Fibroblast of lung (primary cell): ENCODE measurements at regions not wholly inside any gene's neighbourhood (a gene's known extent, or its start where the extent isn't known, plus 50 kb on each side); places are given as distances from the start of the nearest gene placed in this dataset.

Experiments
- DNase-seq, 2 donors: peaks; one replicate each; pipeline versions ENCODE4 v3.0.0 to v3.0.0-alpha.2; 2010; ENCODE audit warnings: low read depth in 2 of 2
- H2AFZ ChIP-seq: 2 replicates; pipeline ENCODE4 v1.5.1; 2012; ENCODE audit warnings: low read length, control low read depth, inconsistent platforms
- H3K27ac ChIP-seq: 2 replicates; pipeline ENCODE4 v1.5.1; 2011; ENCODE audit warnings: low read length, control low read depth; ENCODE audit not compliant: insufficient read depth
- H3K27me3 ChIP-seq: 2 replicates; pipeline ENCODE4 v1.5.1; 2011; ENCODE audit warnings: mild to moderate bottlenecking, low read length; ENCODE audit not compliant: control insufficient read depth, insufficient read depth
- H3K36me3 ChIP-seq: 2 replicates; pipeline ENCODE4 v1.5.1; 2011; ENCODE audit warnings: low read length; ENCODE audit not compliant: control insufficient read depth, insufficient read depth
- H3K4me1 ChIP-seq: 2 replicates; pipeline ENCODE4 v1.5.1; 2011; ENCODE audit warnings: low read length; ENCODE audit not compliant: control insufficient read depth, insufficient read depth; ENCODE audit errors: extremely low read depth
- H3K4me2 ChIP-seq: 2 replicates; pipeline ENCODE4 v1.5.1; 2011; ENCODE audit warnings: low read length, control low read depth; ENCODE audit not compliant: insufficient read depth; ENCODE audit errors: extremely low read depth
- H3K4me3 ChIP-seq, 4 experiments: fragments of 200-600 bp in 1 of 4; sonication (generic) in 1 of 4; replicated peaks in 1 of 4; 2 replicates each; pipeline ENCODE4 v1.5.1; 2011 to 2016; ENCODE audit warnings: low read length in 4 of 4, low read depth in 3 of 4, mild to moderate bottlenecking in 3 of 4, control low read depth in 2 of 4, inconsistent platforms in 1 of 4, mixed read lengths in 1 of 4; ENCODE audit not compliant: insufficient read depth in 1 of 4; ENCODE audit errors: control extremely low read depth in 1 of 4
- H3K79me2 ChIP-seq: 2 replicates; pipeline ENCODE4 v1.5.1; 2012; ENCODE audit warnings: mild to moderate bottlenecking, low read length, inconsistent platforms; ENCODE audit not compliant: control insufficient read depth, insufficient read depth
- H3K9ac ChIP-seq: 2 replicates; pipeline ENCODE4 v1.5.1; 2011; ENCODE audit warnings: mild to moderate bottlenecking, low read length, control low read depth; ENCODE audit not compliant: insufficient read depth
- H3K9me3 ChIP-seq: 2 replicates; pipeline ENCODE4 v1.5.1; 2012; ENCODE audit warnings: low read depth, low read length; ENCODE audit not compliant: control insufficient read depth, insufficient read depth
- H4K20me1 ChIP-seq: 2 replicates; pipeline ENCODE4 v1.5.1; 2011; ENCODE audit warnings: low read length; ENCODE audit not compliant: control insufficient read depth, insufficient read depth; ENCODE audit errors: extremely low read depth
- EZH2 ChIP-seq: IDR thresholded peaks from 2 replicates; pipeline ENCODE4 v1.5.1; 2012; ENCODE audit warnings: low read length, control low read depth, mild to moderate bottlenecking; ENCODE audit errors: missing control alignments
- TF ChIP-seq, protein P1 (sequence below), 2 donors: IDR thresholded peaks in 1 of 2; conservative IDR thresholded peaks in 1 of 2; 1 replicate in 1 of 2; 2 replicates in 1 of 2; pipeline ENCODE4 v1.5.1; 2011 to 2012; ENCODE audit warnings: low read length in 2 of 2, control low read depth in 1 of 2, inconsistent platforms in 1 of 2, low read depth in 1 of 2, mild to moderate bottlenecking in 1 of 2

GRCh38 chr10:64374346-64374745 lies 853.1 kb downstream of the REEP3 start:
- DNase-seq: no peak
- no peaks in the 10 kb centered on the region for H3K36me3 ChIP-seq
- no peak for TF ChIP-seq EZH2
- TF ChIP-seq, protein P1, sequence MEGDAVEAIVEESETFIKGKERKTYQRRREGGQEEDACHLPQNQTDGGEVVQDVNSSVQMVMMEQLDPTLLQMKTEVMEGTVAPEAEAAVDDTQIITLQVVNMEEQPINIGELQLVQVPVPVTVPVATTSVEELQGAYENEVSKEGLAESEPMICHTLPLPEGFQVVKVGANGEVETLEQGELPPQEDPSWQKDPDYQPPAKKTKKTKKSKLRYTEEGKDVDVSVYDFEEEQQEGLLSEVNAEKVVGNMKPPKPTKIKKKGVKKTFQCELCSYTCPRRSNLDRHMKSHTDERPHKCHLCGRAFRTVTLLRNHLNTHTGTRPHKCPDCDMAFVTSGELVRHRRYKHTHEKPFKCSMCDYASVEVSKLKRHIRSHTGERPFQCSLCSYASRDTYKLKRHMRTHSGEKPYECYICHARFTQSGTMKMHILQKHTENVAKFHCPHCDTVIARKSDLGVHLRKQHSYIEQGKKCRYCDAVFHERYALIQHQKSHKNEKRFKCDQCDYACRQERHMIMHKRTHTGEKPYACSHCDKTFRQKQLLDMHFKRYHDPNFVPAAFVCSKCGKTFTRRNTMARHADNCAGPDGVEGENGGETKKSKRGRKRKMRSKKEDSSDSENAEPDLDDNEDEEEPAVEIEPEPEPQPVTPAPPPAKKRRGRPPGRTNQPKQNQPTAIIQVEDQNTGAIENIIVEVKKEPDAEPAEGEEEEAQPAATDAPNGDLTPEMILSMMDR (conservative IDR thresholded peaks at IDR 0.05 in 1 of 2, IDR thresholded peaks at IDR 0.05 in 1 of 2; ENCODE audit: low read depth in 1 of 2, low read length in 2 of 2): no peak
- no peaks in the 10 kb centered on the region for H3K9me3 ChIP-seq
- no peak overlapping the region for H3K27ac ChIP-seq
- no peaks in the 10 kb centered on the region for H3K4me1 ChIP-seq
- no peaks in the 10 kb centered on the region for H4K20me1 ChIP-seq
- no peaks in the 10 kb centered on the region for H3K79me2 ChIP-seq
- H3K4me2 ChIP-seq: no peak overlapping the region
- H2AFZ ChIP-seq: no peak overlapping the region
- H3K4me3 ChIP-seq: no peak overlapping the region
- H3K9ac ChIP-seq: no peak overlapping the region
- no peaks in the 10 kb centered on the region for H3K27me3 ChIP-seq

GRCh38 chr10:64376167-64376566 lies 855.0 kb downstream of the REEP3 start:
- Histone ChIP-seq H3K27me3 (no peaks in the 10 kb centered on the region), H3K9ac (no peak overlapping the region), H3K36me3 (no peaks in the 10 kb centered on the region), H2AFZ (no peak overlapping the region), H3K27ac (no peak overlapping the region), H3K4me3 (no peak overlapping the region), H4K20me1 (no peaks in the 10 kb centered on the region), H3K9me3 (no peaks in the 10 kb centered on the region), H3K79me2 (no peaks in the 10 kb centered on the region), H3K4me1 (no peaks in the 10 kb centered on the region), H3K4me2 (no peak overlapping the region)
- DNase-seq: no peak
- TF ChIP-seq, protein P1 (conservative IDR thresholded peaks at IDR 0.05 in 1 of 2, IDR thresholded peaks at IDR 0.05 in 1 of 2; ENCODE audit: low read depth in 1 of 2, low read length in 2 of 2): no peak
- TF ChIP-seq EZH2: no peak

DNA sequence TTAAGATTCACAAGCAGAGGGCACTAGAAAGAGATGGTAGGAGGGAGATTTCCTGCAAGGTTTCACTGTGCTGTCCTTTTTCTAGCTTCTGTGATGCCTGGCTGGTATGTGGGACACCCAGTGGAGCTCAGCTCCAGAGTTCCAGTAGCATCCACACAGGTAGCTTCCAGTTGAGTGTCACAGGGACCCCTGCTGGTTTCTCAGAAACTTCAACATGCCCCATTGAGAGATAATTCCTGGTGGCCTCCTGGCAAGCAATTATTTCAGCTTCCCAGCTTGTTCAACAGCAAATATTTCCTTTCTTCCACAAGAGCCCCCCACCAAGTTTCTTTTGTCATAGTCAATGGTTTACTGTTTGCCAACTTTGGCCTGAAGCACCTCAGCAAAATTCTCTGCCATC lies 858.7 kb downstream of the REEP3 start:
- Histone ChIP-seq H3K9me3 (no peaks in the 10 kb centered on the region), H3K27ac (no peak overlapping the region), H3K27me3 (no peaks in the 10 kb centered on the region), H3K79me2 (no peaks in the 10 kb centered on the region), H3K4me2 (no peak overlapping the region), H2AFZ (no peak overlapping the region), H3K36me3 (no peaks in the 10 kb centered on the region), H4K20me1 (no peaks in the 10 kb centered on the region), H3K4me3 (no peak overlapping the region), H3K9ac (no peak overlapping the region), H3K4me1 (no peaks in the 10 kb centered on the region)
- TF ChIP-seq, protein P1 (conservative IDR thresholded peaks at IDR 0.05 in 1 of 2, IDR thresholded peaks at IDR 0.05 in 1 of 2; ENCODE audit: low read depth in 1 of 2, low read length in 2 of 2): no peak
- TF ChIP-seq EZH2: no peak
- DNase-seq: no peak
